ENCODE measurements at regions not wholly inside any gene's neighbourhood (a gene's known extent, or its start where the extent isn't known, plus 50 kb on each side); places are given as distances from the start of the nearest gene placed in this dataset.
A peak's percentile ranks its signal among the peaks of the same experiment; 100 is the strongest.

DNA sequence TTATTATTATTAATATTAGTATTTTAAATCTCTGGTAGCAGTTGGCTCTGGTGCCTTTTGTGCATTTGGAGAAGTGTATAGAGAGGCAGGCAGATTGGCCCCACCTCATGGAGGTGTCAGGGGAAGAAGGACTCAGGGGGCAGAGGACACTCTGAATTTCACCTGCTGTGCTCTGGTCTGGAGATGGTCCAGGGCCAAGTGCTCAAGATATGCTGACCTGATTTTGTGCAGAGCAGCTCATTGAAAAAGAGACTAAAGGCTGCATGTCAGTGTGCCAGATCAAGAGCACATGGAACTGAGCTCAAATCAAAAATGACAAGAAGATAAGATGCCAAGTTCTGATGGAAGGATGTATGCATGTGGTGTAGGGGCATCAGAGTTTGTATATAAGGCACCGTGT, 323.6 kb upstream of the TNP1 start:
- no peak for DNase-seq

DNA sequence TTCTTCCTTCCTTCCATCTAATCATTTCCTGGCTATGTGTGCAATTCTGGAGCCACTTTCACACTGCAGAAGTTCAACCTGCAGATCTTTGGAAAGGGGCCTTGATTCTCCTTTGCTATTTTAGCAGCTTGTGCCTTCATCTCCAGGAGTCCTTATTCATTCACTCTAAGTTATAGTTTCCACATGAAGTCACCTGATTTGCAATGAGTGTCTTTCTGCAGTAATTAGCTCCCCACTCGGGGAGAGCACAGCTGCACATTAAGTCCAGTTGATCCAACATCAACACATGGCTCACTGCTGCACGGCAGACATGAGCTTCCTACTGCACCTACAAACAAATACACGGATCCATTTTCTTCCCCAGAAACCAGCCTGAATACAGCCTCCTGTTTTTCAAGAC, 323.1 kb upstream of the TNP1 start:
- peak; percentile 48 for DNase-seq

DNA sequence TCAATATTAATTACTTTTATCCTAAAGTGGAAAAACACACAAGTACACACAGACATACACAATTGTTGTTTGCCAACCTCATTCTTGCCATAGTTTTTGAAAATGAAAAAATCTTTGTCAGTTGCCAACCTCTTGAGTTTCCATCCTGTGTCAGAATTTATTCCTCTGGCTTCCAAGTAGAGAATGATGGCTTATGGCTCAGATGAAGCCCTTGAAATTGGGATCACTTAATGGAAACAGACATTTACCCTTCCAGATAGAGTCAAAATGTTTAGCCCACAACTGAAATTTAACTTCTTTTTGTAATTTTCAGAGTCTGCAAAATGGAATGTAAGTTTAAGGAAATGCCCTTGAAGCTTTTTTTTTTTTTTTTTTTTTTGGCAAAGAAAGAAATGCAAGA, 321.6 kb upstream of the TNP1 start:
- DNase-seq: no peak

DNA sequence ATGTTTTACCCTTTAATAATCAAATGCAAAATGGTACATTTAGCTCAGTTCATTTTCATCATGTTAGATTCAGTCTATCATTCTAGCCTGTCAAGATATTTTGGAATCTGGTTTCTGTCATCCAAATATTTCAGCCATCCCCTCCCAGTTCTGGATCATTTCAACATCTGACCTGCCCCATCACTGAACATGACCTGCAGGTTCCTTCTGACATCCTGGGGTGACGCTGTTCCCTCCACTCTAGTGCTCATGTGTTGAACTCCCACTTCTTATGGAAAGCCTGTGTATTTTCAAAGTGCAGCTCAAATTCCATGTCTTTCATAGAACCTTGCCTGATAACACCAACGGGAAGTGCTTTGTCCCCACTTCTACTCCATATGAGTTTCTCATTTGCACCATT, 320.0 kb upstream of the TNP1 start:
- no peak for DNase-seq

DNA sequence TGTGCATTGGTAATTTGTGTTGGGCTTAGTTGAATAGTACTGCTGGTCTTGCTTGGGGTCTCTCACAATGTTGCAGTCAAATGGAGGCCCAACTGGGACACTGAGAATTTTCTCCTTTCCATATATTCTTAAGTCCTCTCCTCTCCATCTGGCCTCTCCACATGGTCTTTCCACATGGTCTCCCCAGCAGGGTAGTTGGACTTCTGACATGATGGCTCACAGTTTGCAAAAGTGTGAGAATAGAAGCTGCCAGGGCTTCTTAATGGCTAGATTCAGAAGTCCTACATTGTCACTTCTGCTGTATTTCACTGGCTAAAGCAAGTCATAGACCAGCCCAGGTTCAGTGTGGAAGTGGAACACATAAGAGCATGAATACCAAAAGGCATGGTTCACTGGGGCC, 318.5 kb upstream of the TNP1 start:
- DNase-seq: no peak

DNA sequence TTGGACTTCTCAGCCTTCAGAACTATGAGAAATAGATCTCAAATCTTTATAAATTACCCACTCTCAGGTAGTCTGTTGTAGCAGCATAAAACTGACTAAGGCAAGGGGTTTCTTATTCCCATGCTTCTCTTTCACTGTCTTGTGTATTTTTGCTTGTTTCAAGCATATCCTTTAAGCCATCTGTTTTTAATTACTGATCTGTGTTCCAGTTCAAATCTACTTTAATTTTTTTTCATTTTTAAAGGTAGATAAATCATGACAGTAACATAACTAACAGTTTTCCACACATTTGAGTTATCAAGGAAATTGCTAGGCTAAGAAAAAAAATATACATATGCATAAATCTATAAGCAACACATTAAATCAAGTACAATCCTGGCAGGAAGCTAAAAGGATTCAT, 317.9 kb upstream of the TNP1 start:
- no peak for DNase-seq

DNA sequence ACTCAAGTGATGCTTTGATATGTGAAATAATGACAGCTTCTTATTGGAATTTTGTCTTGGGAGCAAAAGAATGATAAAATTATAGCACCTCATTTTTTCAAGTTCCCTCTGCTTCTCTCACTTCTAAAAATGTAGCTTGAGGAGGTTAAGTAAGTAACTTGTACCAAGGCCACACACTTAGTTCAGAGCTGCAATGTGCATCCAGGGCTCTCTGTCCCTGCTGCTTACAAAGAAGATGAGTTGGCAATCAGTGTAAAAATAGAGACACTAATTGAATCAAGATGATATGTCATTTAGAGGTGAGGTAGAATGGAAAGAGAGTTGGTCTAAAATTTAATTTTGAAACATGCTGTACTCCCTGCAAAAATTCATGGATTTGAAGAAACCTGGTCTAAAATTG, 312.0 kb upstream of the TNP1 start:
- no peak for DNase-seq

DNA sequence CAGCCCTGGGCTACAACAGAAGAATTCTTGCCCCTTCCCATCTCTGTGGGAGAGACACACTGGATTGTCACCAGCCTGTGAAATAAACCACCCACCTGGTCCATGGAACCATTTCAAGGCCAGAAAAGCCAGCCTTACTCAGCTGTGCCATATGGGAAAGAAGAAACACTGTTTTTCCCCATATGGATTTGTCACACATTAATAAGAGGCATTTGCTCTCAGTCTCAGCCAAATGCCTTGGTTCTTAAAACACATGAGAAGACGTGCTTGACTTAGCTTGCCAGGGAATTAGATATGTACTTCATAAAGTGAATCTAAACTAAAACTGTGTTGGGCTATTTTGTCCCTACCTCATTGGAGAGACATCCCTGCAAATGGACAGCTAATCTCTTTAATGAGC, 308.6 kb upstream of the TNP1 start:
- DNase-seq: no peak

DNA sequence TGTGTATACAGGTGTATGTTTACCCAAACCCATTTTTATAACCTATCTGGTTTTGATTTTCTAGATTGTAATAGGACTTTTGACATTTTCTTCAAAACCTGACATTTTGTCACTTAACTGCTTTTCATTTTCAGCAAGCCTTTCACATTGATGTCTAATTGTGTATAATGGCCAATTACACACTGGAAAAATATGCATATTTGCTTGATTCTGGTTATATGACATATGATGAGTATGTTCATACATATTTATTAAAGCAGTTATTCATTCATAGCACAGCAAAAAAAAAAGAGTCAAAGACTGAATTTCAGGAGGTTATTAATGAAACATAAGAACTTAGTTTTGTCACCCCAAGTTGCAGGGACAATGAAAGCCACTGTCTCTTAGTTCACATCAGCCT, 307.7 kb upstream of the TNP1 start:
- no peak for DNase-seq

DNA sequence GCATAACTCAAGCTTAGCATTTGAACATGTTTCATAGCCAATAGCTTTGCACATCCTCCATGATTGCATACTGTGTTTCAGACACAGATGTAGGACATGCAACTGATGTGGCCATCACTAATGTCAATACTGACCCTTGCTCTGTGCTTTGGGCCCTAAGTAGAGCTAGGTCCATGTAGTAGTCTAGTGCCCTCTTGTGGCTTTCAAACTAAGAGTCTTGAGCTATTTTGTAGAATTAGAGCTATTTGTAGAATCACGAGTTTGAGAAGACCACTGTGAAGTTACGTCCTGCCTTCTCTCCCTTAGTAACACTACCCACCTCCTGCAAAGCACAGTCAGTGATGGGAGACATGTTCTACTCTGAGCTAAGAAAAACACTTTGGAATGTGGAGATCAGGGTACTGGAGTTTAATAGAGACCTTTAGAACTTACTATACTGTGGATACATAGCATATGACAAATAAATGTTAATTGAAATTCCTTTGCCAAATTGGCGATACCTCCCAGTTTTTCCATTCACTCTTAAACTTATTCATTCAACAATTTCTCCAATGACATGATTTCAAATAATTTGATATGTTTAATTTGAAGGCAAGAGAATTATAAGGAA, 306.5 kb upstream of the TNP1 start:
- no peak for DNase-seq

DNA sequence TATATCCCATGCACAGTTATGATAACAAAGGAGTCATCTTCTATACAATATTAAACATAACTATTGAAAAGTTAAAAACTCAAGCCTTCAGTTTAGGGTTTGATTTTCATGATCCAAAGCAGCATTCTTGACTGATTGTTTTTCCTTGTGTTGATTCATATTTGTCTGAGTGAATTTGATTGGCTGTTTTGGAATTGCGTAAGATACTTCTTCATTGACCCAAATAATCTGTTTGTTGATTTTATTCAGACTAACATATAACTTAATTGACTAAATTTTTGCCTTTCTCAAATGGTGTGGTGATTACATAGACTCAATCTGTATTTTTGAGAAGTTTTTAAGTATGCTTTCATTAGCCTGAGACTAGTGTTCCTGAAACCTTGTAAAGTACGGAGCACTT, 305.7 kb upstream of the TNP1 start:
- DNase-seq: no peak

DNA sequence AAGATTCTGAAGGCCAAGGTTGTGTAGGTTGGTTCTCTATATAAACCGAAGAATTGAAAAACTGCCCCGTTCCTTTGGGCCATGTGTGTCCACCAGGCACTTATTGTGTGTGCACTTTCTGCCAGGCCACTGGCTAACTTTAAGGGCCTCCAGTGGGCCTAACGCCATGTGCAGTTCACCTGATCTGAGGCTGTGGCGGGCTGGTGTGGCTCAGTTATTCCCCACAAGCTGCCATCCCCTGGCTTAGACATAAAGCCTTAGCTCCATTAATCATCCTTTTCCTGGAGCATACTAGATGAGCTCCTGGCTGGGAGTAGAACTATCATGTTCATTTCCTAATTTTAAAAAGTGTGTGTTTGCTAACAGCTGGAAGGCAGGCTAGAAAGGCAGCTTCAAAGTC, 304.1 kb upstream of the TNP1 start:
- no peak for DNase-seq

DNA sequence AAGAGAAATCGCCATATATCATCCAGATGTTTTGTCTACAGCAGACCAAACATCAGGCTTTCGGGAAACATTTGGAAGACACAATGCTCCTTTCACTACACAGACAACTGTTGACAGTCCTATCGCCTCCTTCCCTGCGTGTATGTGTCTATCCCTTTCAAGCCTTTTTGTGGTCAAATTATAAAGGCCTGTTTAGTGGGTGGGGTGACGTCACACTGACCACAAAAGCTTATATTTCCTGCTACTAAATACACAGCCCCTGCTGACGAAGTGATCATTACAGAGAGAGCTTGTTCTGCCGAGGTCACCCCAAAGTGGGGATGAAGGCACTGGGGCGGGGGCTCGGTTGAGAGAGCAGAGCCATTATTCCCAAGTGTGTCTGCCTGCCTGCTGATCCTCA, 302.7 kb upstream of the TNP1 start:
- no peak for DNase-seq

DNA sequence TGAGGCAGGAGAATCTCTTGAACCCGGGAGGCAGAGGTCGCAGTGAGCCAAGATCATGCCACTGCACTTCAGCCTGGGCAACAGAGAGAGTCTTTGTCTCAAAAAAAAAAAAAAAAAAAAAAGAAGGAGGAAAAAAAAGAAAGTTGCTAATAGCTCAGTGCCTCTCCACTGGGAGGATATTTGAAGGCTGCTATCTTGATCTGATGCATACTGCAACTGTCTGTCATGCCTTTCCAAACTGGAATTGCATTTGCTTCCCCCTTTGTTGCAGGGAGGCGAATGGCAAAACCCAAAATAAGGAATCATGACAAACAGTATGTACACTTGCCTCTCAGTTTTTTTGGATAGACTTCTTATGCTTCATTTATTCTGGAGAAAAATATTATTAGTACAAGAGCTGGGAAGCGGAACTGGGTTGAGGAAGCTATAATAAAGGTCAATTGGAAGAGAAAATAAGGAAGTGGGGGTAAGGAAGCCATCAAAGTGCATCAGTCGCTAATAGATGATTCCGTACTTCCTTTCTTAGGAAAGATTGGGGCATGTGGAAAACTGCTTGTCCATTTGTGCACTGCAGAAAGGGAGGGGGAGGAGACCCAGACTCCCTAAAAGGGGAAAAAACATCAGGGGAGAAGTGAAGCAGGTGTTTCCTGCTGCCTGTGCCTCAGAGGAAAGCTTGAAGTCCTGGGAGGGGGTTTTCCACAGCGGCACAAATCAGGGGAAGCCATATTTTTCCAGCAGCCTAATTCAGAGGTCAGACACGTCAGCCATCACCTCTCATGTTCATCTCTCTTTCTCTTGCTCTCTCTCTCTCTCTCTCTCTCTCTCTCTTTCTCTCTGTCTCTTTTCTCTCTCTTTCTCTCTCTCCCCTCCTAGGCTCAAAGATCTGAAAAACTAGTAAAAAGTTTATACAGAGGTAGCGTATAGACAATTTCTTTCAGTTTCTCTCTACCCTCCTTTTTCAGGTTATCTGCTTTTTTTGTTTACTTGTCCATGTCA, 301.4 kb upstream of the TNP1 start:
- DNase-seq: no peak

DNA sequence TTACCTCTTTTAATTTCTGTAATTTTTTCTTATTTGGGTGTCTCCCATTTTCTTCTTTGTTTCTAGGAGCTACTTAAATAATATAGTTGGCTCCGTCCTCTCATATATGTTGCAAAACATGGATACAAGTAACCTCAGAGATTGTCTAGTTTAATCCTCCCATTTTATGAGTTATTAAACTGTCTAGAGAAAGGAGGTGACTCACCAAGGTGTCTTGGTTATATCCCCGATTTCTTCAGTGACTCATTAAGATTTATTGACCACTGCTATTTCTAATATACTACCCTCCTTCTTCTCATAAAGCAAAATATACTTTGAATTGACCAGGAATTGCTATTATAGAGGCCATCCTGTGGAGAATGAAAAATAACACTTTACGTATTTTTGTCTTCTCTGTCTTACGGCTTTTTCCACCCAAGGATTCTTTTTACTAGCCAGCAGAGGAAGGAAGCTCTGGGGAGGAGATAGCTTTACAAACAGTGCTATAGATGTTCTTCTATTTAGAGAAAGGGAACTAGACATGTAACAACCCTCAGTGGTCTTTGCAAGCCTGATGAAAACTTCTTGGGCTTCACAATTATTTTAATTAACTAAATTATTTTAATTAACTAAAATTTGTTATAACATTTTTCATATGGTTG, 300.4 kb upstream of the TNP1 start:
- no peak for DNase-seq

DNA sequence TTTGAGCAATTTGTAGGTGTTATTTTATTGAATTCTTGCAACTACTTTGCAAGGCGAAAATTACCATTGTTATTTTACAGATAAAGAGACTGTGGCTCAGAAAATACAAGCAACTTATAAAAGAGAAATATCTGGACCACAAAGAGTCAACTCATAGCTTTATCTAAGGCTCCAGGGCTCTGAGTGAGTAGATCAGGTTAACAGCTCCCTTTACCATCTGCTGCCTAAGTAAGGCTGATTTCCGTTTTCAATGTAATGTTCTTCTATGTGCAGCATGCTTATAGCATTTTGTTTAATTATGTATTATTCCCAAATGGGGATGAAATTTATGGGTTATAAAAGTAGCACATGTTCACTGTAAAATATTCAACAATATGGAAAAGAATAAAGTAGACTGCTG, 299.1 kb upstream of the TNP1 start:
- DNase-seq: peak; percentile 41

DNA sequence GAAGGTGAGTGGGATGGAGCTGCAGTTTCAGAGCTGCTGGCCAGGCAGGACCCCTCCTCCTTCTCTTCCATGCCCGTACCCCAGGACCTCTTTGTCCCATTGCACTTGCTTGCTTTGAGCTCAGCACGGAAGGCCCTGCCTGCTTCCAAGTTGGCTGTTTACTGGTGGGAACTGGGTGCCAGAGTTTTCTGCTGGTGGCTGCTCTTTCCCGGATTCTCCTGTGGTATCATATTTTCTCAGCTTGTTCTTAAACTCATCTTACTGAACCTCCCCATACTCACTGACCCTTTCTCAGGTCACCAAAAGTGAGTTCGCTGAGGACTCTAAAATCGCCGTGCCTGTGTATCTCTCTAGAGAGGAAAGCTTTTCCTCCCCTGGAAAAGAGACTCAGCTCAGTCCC, 297.7 kb upstream of the TNP1 start:
- DNase-seq: no peak

DNA sequence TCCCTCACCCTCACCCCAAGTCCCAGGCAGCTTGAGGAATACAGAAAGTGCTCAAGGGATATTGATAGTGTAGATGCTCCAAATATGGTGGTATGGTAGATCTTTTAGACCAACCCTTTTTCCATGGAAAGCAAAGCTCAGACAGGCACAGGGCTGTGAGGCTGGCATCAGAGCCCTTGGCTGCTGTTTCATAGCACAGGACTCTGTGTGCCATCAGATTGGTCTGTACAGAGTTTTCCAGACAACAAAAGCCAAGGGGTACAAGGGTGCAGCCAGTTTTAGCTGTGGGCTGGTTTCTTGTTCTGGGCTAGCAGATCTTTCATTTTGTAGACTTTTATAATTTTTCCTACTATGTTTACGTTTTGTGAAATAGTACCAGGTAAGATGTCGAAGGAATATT, 296.9 kb upstream of the TNP1 start:
- no peak for DNase-seq

DNA sequence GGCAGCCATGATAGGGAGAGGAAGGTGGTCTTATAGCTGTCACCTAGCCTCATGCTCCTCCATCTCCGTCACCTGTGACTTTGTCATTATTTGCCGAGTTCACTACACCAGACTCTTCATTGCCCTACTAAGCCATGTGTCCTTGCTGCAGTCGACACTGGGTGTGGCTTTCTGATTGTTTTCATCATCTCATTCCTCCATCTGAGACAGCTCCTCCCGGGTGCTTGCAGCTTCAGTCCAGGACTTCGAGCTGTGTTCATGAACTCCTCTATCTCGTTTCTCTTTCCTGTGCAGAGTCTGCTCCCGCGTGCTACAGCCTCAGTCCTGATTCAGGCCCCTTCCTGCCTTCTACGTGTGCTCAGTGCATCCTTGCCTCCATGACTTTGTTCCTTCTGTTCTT, 295.1 kb upstream of the TNP1 start:
- no peak for DNase-seq

DNA sequence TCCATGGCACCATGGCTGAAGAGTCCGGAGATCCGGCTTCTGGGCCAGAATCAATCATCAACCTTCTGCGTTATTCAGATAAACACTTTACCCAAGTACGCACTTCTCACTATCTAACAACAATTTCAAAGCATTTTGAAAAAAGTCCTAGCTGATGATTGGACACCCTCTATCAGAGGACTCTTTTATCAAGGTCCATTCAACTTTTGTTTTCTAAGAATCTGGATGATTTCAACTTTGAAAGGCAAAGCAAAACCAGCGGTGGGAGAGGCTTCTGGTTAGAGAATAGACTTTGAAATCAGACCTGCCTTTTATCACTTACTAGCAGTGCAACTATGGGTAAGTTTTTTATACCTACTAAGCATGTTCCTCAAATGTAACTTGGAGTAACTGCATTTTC, 293.6 kb upstream of the TNP1 start:
- DNase-seq: no peak

DNA sequence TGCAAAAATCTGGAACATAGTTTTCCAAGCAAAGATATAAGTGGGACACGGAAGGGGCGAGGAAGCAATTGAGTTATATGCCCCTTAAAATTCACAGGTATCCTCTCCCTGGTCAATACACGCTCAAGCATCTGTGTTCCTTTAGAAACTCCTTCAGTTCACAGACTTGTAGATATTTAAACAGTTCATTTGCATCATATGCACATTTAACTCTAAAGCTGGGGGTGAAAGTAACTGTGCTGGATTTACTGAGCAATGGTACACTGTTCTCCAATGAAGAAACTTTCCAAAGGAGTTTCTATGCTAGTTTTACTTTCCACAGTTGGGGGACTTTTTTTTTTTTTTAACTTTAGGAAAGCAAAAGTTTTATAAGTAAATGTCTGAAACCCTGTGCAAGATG, 293.0 kb upstream of the TNP1 start:
- no peak for DNase-seq

DNA sequence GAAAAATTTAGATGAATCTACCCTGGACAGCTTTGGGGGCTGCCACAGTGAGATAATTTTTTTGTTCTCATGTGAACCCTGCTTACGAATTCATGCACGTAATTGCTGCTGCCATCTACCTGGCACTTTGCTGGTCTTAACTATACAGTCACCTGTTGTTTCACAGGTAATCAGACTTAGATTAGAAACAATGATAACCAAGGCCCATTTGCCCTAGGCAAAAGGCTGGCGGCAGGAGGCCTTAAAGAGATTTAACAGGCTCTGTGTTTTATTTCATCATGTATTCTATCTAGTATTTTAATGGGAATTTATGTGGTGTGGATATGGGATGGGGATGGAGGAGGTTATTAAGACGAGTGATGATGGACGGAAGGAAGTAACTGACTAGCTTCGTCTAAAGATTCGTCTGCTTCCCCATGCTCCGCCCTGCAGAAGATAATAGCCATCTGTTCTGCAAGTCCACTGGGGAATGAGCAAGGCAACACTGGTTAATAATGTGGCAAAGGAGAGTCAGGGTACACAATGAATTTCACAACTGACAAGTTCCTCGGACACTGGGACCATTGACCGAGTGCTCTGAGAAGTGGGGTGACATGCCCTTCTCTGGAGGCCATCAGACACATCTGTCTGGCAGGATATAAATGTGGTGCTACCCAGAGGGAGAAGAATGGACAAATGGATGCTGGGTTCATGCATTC, 291.8 kb upstream of the TNP1 start:
- DNase-seq: no peak

DNA sequence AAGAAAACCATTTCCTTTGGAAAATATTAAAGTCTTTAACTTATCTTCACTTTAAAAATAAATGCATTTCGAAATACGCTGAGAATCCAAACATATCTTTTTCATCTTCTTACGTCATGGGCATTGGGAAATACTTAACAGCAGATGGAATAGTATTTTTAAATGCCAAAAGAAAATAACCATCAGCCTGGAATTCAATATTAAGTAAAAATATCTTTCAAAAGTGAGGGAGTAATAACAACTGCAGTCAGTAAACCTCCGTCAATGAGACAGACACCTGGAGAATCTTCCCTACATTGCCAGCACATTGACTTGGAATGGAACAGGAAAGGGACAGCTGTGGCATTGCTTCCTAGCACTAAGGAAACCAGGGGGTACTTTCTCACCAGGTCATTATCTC, 290.4 kb upstream of the TNP1 start:
- no peak for DNase-seq

Measured in NCI-H2171 (cell line).